A549 (cell line): ENCODE measurements at regions not wholly inside any gene's neighbourhood (a gene's known extent, or its start where the extent isn't known, plus 50 kb on each side); places are given as distances from the start of the nearest gene placed in this dataset.
"Not testable (repeated sequence)": the region's sequence is repeated elsewhere in the genome, so short reads cannot be mapped to it uniquely, and the experiment has no call there.

ENCODE experiments used
- BCL3 ChIP-seq: fragments of >200 bp; sonication (Bioruptor Twin); formaldehyde crosslinking; IDR thresholded peaks from 3 replicates; pipeline ENCODE4 v1.6.1; 2016
- CTCF ChIP-seq: fragments of >200 bp; sonication (Bioruptor Twin); formaldehyde crosslinking; IDR thresholded peaks from 3 replicates; pipeline ENCODE4 v1.5.1; 2016
- ELK1 ChIP-seq: fragments of 150-350 bp; IDR thresholded peaks from 2 replicates; pipeline ENCODE4 v1.6.1; 2014; ENCODE audit warnings: low read depth, mild to moderate bottlenecking, low read length
- JUNB ChIP-seq: fragments of >200 bp; sonication (Bioruptor Twin); formaldehyde crosslinking; IDR thresholded peaks from 2 replicates; pipeline ENCODE4 v1.6.1; 2016
- MAX ChIP-seq: IDR thresholded peaks from 2 replicates; pipeline ENCODE4 v1.6.1; 2012
- RAD21 ChIP-seq, 2 experiments: fragments of >200 bp in 1 of 2; sonication (Bioruptor Twin) in 1 of 2; formaldehyde crosslinking in 1 of 2; IDR thresholded peaks in 1 of 2; conservative IDR thresholded peaks in 1 of 2; 2 replicates in 1 of 2; 3 replicates in 1 of 2; pipeline ENCODE4 v1.6.1; 2012 to 2018; ENCODE audit warnings: inconsistent platforms in 1 of 2
- RFX5 ChIP-seq: fragments of 450-650 bp; IDR thresholded peaks from 2 replicates; pipeline ENCODE4 v1.7.1; 2014; ENCODE audit warnings: antibody characterized with exemption, mild to moderate bottlenecking, moderate library complexity
- ZFP36 ChIP-seq: fragments of 450-650 bp; IDR thresholded peaks from 2 replicates; pipeline ENCODE4 v1.6.1; 2014; ENCODE audit warnings: borderline replicate concordance; ENCODE audit not compliant: partially characterized antibody

GRCh38 chr17:30675777-30676492, 148.6 kb downstream of the CRLF3 start:
- not testable (repeated sequence) for TF ChIP-seq BCL3; CTCF; MAX; ZFP36; RFX5; ELK1; RAD21 (conservative IDR thresholded peaks at IDR 0.05 in 1 of 2, IDR thresholded peaks at IDR 0.05 in 1 of 2); JUNB
